ENCODE measurements at regions not wholly inside any gene's neighbourhood (a gene's known extent, or its start where the extent isn't known, plus 50 kb on each side); places are given as distances from the start of the nearest gene placed in this dataset.
"Not testable (repeated sequence)": the region's sequence is repeated elsewhere in the genome, so short reads cannot be mapped to it uniquely, and the experiment has no call there.

- DNase-seq, result no peak
Measured at GRCh38 chr3:77707281-77707680, 667.4 kb downstream of the ROBO2 start.

GRCh38 chr3:77709155-77709554 is 669.3 kb downstream of the ROBO2 start:
- DNase-seq, result no peak

GRCh38 chr3:77718311-77718710 is 678.4 kb downstream of the ROBO2 start:
- no peak for DNase-seq

- no peak for DNase-seq
Measured at GRCh38 chr3:77720460-77720971, 680.6 kb downstream of the ROBO2 start.

- no peak for DNase-seq
Measured at GRCh38 chr3:77726517-77726916, 686.6 kb downstream of the ROBO2 start.

- no peak for DNase-seq
Measured at GRCh38 chr3:77746048-77746447, 706.1 kb downstream of the ROBO2 start.

GRCh38 chr3:77746892-77747291 is 707.0 kb downstream of the ROBO2 start:
- DNase-seq, result no peak

- not testable (repeated sequence) for DNase-seq
Measured at GRCh38 chr3:77756397-77756975, 716.6 kb downstream of the ROBO2 start.

GRCh38 chr3:77772459-77772858 is 732.6 kb downstream of the ROBO2 start:
- no peak for DNase-seq

GRCh38 chr3:77773084-77773483 is 733.2 kb downstream of the ROBO2 start:
- no peak for DNase-seq

GRCh38 chr3:77780278-77780996 is 740.5 kb downstream of the ROBO2 start:
- DNase-seq, result no peak

- DNase-seq, result no peak
Measured at GRCh38 chr3:77786216-77786615, 746.3 kb downstream of the ROBO2 start.

GRCh38 chr3:77795013-77795412 is 755.1 kb downstream of the ROBO2 start:
- DNase-seq, result no peak

- DNase-seq, result no peak
Measured at GRCh38 chr3:77799278-77799677, 759.4 kb downstream of the ROBO2 start.

GRCh38 chr3:77800893-77801292 is 761.0 kb downstream of the ROBO2 start:
- DNase-seq, result no peak

GRCh38 chr3:77807312-77807711 is 767.4 kb downstream of the ROBO2 start:
- no peak for DNase-seq

GRCh38 chr3:77814845-77815244 is 774.9 kb downstream of the ROBO2 start:
- no peak for DNase-seq

GRCh38 chr3:77815467-77815866 is 775.6 kb downstream of the ROBO2 start:
- DNase-seq, result no peak

GRCh38 chr3:77816366-77816765 is 776.5 kb downstream of the ROBO2 start:
- no peak for DNase-seq

- no peak for DNase-seq
Measured at GRCh38 chr3:77825001-77825827, 785.3 kb downstream of the ROBO2 start.

- no peak for DNase-seq
Measured at GRCh38 chr3:77835921-77836320, 796.0 kb downstream of the ROBO2 start.

- peak; percentile 20 for DNase-seq
Measured at GRCh38 chr3:77837456-77838025, 797.6 kb downstream of the ROBO2 start.

GRCh38 chr3:77859156-77859555 is 819.3 kb downstream of the ROBO2 start:
- no peak for DNase-seq

All from femur (tissue), 1 donor.